OCI-LY7 (cell line): ENCODE measurements at regions not wholly inside any gene's neighbourhood (a gene's known extent, or its start where the extent isn't known, plus 50 kb on each side); places are given as distances from the start of the nearest gene placed in this dataset.

Experiments used
- CTCF ChIP-seq: fragments of 200-600 bp; sonication (generic); conservative IDR thresholded peaks from 2 replicates; pipeline ENCODE4 v1.5.1; 2014; ENCODE audit warnings: mild to moderate bottlenecking, antibody characterized with exemption, low read length, moderate library complexity, mixed read lengths
- EZH2phosphoT487 ChIP-seq: fragments of 200-600 bp; sonication (generic); IDR thresholded peaks from 2 replicates; pipeline ENCODE4 v1.6.1; 2018; ENCODE audit warnings: low read depth, borderline replicate concordance, mild to moderate bottlenecking, mixed run types, antibody characterized with exemption, low read length, moderate library complexity, mixed read lengths

GRCh38 chr13:90689111-90689510 lies 658.4 kb upstream of the MIR17HG start:
- TF ChIP-seq CTCF = no peak
- TF ChIP-seq EZH2phosphoT487 = no peak
